ENCODE measurements at regions not wholly inside any gene's neighbourhood (a gene's known extent, or its start where the extent isn't known, plus 50 kb on each side); places are given as distances from the start of the nearest gene placed in this dataset.

- no peaks in the 10 kb centered on the region for H3K36me3 ChIP-seq (ENCODE audit: control insufficient read depth in 2 of 2, extremely low read depth in 1 of 2, insufficient read depth in 2 of 2, low read length in 2 of 2)
- H3K4me1 ChIP-seq (ENCODE audit: control insufficient read depth, extremely low read depth, insufficient read depth, low read length): no peaks in the 10 kb centered on the region
- no peaks in the 10 kb centered on the region for H3K9me3 ChIP-seq (replicated peaks; ENCODE audit: control insufficient read depth, insufficient read depth, low read length)
- no peak for TF ChIP-seq MAX (IDR thresholded peaks at IDR 0.05; ENCODE audit: insufficient read depth, insufficient read length)
- POLR2A ChIA-PET: no interaction called here
- no peak overlapping the region for H3K27ac ChIP-seq (ENCODE audit: insufficient read depth, low read depth, low read length)
- BruUV-seq (replicated peaks): no TSS peak
- intact Hi-C loops (cut with micrococcal nuclease) (no loop called here), dilution Hi-C loops (cut with MboI; ENCODE audit: extremely low pct_ligation_motif_present, low sequenced_read_pairs) (no loop called here)
- no peak overlapping the region for H3K4me3 ChIP-seq (replicated peaks in 1 of 3; ENCODE audit: insufficient read depth in 1 of 3, low read depth in 1 of 3, low read length in 3 of 3)
- no peaks in the 10 kb centered on the region for H4K20me1 ChIP-seq (replicated peaks; ENCODE audit: control insufficient read depth, extremely low read depth, insufficient read depth, low read length)
- H2AFZ ChIP-seq (ENCODE audit: low read depth, low read length): no peak overlapping the region
- no peak overlapping the region for H3K9ac ChIP-seq (replicated peaks; ENCODE audit: extremely low read depth, insufficient read depth, low read length)
- no peaks in the 10 kb centered on the region for H3K79me2 ChIP-seq (ENCODE audit: control insufficient read depth, insufficient read depth, low read length)
- FAIRE-seq: peak; percentile 24
- H3K9me1 ChIP-seq (replicated peaks; ENCODE audit: control insufficient read depth, extremely low read depth, insufficient read depth, low read length): peaks cover 3% of the 10 kb centered on the region
- H3K27me3 ChIP-seq (ENCODE audit: control insufficient read depth in 2 of 2, insufficient read depth in 2 of 2, low read length in 2 of 2): no peaks in the 10 kb centered on the region
- DNase-seq (ENCODE audit: low read depth, low spot score): no peak
- H3K4me2 ChIP-seq (ENCODE audit: insufficient read depth, low read length): no peak overlapping the region
- CTCF ChIA-PET: no interaction called here
Measured at GRCh38 chr14:38073641-38074040, 134.1 kb upstream of the SSTR1 start.

- no peak for FAIRE-seq
- dilution Hi-C loops (cut with MboI; ENCODE audit: extremely low pct_ligation_motif_present, low sequenced_read_pairs): no loop called here
- CTCF ChIA-PET: no interaction called here
Measured at GRCh38 chr14:38074081-38074480, 133.6 kb upstream of the SSTR1 start.

More at GRCh38 chr14:38074081-38074480, 133.6 kb upstream of the SSTR1 start:
- TF ChIP-seq EZH2 (IDR thresholded peaks at IDR 0.05; ENCODE audit: borderline replicate concordance, low read depth, low read length, severe bottlenecking): no peak
- TF ChIP-seq FOS (IDR thresholded peaks at IDR 0.05; ENCODE audit: borderline replicate concordance, insufficient read depth, low read length): no peak
- no peak for TF ChIP-seq MYC (IDR thresholded peaks at IDR 0.05; ENCODE audit: low read depth, low read length)
- no peak for TF ChIP-seq JUN (IDR thresholded peaks at IDR 0.05; ENCODE audit: borderline replicate concordance, insufficient read depth, insufficient read length, low read depth)
- TF ChIP-seq MAX (IDR thresholded peaks at IDR 0.05; ENCODE audit: insufficient read depth, insufficient read length): no peak
- Histone ChIP-seq H4K20me1 (replicated peaks; ENCODE audit: control insufficient read depth, extremely low read depth, insufficient read depth, low read length) (no peaks in the 10 kb centered on the region), H3K36me3 (ENCODE audit: control insufficient read depth in 2 of 2, extremely low read depth in 1 of 2, insufficient read depth in 2 of 2, low read length in 2 of 2) (no peaks in the 10 kb centered on the region), H3K79me2 (ENCODE audit: control insufficient read depth, insufficient read depth, low read length) (no peaks in the 10 kb centered on the region), H3K4me1 (ENCODE audit: control insufficient read depth, extremely low read depth, insufficient read depth, low read length) (no peaks in the 10 kb centered on the region), H3K9me3 (replicated peaks; ENCODE audit: control insufficient read depth, insufficient read depth, low read length) (no peaks in the 10 kb centered on the region), H3K9me1 (replicated peaks; ENCODE audit: control insufficient read depth, extremely low read depth, insufficient read depth, low read length) (peaks cover 3% of the 10 kb centered on the region), H3K4me3 (replicated peaks in 1 of 3; ENCODE audit: insufficient read depth in 1 of 3, low read depth in 1 of 3, low read length in 3 of 3) (no peak overlapping the region), H3K4me2 (ENCODE audit: insufficient read depth, low read length) (no peak overlapping the region), H3K27me3 (ENCODE audit: control insufficient read depth in 2 of 2, insufficient read depth in 2 of 2, low read length in 2 of 2) (no peaks in the 10 kb centered on the region), H3K27ac (ENCODE audit: insufficient read depth, low read depth, low read length) (no peak overlapping the region), H2AFZ (ENCODE audit: low read depth, low read length) (no peak overlapping the region), H3K9ac (replicated peaks; ENCODE audit: extremely low read depth, insufficient read depth, low read length) (no peak overlapping the region)
- POLR2A ChIA-PET: no interaction called here
- BruUV-seq (replicated peaks): no TSS peak
- intact Hi-C loops (cut with micrococcal nuclease): no loop called here
- no peak for DNase-seq (ENCODE audit: low read depth, low spot score)
